GM21390 (cell line): ENCODE measurements at regions not wholly inside any gene's neighbourhood (a gene's known extent, or its start where the extent isn't known, plus 50 kb on each side); places are given as distances from the start of the nearest gene placed in this dataset.
"Not testable (repeated sequence)": the region's sequence is repeated elsewhere in the genome, so short reads cannot be mapped to it uniquely, and the experiment has no call there.

Source experiments
- ATAC-seq: cut with Tn5 transposase; IDR thresholded peaks from one replicate; pipeline ENCODE4 v1.9.1; 2021; ENCODE audit not compliant: unreplicated experiment

DNA sequence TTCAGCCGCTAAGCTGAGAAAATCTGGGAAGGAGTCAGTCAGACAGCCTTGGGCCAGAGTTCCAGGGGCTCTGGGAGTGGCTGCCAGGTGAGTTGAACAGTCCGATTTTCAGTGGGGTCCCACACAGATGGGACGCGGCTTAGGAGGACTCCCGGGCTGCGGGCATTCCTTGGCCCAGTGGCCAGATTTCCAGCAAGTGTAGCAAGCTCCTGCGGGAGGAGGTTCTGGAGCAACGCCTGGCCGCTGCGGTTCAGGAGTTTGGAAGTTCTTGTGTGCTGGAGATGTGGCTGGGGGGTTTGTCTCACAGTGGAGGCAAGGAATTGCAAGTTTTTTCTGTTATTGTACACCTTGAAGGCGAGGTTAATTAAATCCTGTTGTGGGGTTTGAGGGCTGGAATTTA, 1020.1 kb upstream of the MANEA start:
- not testable (repeated sequence) for ATAC-seq

DNA sequence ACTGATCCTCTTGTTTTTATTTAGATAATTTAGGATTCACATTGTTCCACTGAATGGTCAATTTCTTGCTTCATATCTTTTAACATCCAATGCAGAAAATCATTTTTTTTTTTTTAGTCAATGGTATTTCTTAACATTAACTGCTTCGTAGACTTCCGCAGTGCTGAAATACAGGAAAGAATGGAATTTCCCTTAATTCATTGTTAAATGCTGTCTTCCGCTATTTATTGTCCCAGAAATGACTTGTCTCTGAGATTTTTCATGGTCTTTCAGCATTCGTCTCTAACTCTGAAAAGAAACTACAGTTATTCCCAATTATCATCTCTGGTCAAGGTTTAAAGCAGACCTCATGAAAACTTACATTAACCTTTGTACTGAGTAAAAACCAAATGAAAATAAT, 1029.1 kb upstream of the MANEA start:
- no peak for ATAC-seq

DNA sequence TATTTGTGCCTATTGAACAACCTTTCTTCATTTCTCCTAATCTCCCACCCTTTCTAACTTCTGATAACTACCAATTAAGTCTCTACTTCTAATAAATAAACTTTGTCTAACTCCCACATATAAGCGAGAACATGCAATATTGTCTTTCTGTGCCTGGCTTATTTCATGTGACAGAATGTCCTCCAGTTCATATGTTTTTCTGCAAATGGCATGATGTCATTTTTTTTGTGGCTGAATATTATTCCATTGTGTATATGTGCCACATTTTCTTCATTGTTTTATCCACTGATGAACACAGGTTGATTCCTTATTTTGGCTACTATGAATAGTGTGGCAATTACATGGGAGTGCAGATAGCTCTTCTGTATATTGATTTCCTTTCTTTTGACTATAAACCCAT, 1041.5 kb upstream of the MANEA start:
- ATAC-seq, result no peak

DNA sequence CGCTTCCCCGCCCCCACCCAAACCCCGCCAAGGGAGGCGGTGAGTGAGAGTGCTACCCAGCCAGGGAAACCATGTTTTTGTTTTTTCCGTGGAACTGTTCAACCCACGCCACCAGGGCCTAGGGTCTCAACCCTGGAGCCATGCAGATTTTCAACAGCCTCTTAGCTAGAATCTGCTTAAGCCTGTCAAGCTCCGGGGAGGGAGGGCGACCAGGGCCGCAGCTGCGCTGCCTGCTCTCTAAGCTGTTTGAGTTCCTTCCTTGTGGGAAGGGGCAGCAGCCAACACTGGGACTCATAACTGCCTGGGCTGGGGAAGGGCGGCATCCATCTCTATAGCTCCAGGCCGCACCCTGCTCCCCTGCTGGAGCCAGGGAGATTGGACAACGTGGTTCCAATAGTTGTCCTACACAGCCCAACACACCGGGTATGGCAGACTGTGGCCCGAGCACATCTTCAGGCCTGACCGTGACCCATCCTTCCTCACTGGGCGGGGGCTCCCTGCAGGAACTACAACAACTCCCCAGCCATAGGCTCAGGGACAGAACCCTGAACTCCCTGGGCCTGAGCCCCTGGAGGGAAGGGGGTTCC, 1065.7 kb upstream of the MANEA start:
- no peak for ATAC-seq

DNA sequence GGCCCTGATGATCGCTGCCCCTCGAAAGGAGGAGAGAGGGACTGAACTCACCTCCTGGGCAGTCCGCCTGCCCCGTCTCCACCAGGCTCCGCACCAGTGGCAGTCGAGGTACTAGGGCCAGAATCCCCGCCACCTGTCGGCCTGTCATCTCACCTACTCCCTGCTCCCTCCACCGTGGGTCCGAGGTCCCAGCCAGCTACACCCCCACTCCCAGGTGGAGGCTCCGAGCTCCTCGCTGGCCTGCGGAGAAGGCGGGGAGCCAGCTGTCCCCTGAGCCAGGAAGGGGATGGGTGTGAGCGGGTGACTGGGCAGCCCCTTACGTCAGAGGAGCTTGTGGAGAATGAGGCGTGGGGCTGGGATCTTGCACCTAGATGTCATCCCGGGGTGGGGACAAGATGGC, 1066.5 kb upstream of the MANEA start:
- ATAC-seq, result no peak

DNA sequence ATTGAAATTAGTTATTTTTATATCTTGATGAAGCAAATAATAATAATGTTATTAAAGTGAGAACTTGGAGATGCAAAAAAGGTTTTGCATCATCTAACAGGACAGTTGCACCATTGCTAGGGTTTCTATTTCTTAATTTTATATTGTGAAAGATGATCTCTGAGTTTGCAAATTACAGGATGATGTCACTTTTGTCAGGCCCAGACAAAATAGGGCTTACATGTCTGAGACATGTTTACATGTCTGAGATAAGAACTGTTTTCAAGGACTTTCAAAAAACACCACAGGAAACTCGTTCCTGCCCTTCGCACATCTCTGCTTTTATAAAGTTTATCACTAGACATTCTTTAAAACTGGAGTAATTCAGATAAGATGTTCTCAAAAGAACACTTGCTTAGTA, 1075.8 kb upstream of the MANEA start:
- no peak for ATAC-seq

DNA sequence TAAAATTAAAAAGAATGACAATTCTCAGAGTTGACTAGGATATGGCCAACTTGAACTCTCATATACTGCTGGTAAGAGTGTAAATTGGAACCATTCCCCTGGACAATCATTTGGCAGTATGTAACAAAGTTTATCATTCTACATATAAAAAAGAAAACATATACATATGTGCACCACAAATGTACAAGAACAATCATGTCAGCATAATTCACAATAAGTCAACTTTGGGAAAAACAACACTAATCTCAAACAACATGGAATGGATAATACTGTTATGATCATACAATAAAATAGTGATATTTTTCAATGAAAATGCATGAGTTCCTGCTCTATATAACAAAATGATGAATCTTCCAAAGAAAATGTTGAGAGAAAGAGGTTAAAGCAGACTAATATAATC, 1078.7 kb upstream of the EPHA7 start:
- no peak for ATAC-seq

DNA sequence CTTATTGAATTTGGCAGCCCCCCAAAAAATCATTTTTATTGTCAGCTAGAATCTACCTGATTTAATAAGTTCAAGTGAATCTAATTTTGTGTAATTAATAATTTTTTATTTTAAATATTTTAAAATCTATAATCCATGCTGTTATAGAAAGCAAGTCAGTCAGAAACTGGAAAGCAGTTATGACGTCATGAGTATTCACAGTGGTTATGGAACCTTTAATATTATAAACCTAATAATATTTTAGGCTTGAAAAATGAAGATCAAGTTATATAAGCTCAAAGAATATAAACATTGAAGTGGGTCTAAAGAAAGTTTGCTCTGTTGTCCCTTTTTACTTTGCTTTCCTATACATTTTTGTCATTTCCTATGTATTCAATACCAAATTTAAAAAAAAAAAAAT, 1075.1 kb upstream of the EPHA7 start:
- no peak for ATAC-seq

DNA sequence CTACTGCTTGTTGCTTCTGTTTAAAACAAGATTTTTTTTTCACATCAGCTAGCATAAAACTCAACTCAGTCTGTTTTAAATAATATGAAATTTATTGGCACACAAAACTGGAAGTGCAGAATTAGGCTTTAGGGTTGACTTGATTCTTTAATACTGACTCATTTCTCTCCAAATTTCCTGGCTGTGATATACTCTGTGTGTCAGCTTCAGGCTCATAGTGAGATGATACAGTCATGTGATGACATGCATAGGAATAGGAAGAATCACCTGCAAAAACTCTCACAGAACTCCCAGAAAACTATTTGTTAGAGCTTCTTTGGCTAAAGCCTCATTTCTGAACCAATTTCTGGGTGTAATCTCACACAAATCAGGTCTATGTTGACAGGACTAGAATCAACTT, 1068.0 kb upstream of the EPHA7 start:
- no peak for ATAC-seq

DNA sequence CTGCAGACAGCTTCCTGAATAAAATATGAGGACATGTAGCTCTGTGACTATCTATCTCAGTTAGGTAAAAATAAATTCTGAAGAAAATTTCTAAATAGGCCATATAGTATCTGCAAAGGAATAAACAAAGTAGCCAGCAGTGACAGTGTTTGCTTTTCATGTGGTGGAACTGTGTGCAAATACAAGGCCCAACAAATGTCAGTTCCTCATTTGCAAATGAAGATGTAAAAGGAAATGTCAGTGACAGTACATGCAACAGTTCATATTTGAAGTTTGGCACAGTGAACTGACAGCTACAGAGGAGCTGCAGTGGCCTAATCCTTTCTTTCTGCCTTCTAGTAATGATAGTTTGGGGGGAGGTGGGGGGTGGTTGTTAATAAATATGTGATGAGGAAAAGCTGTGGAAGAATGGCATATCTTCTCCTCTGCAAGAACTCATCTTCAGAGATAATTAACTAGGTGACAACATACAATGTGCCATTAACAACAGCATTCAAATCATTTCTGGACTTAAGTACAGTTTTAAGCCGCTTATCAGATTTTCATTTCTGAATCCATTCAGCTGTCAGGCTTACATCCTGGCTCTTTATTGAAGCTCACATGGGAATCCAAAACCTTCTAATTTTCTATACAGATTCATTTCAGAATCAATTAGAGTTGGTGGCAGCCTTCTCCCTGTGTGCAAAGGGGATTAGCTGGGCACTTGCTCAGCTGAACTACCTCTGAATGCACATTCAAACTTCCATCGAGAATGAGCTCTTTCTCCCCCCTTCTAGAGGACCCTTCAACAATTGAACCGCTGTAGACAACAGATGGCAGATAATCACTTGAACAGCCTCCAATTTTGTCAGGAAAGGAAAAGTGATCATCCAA, 1059.0 kb upstream of the EPHA7 start:
- ATAC-seq, result no peak

DNA sequence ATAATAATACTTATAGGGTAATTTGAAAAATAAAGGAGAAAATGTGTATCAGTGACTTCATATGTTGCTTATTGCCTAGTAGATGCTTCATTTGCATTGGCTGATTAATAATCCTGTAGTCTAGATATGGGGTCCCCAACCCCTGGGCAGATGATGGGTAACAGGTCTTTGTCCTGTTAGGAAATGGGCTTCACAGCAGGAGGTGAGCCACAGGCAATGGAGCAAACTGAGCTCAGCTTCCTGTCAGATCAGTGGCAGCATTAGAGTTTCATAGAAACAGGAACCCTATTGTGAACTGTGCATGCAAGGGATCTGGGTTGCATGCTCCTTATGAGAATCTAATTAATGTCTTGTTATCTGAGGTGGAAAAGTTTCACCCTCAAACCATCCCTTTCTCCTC, 1049.5 kb upstream of the EPHA7 start:
- no peak for ATAC-seq

DNA sequence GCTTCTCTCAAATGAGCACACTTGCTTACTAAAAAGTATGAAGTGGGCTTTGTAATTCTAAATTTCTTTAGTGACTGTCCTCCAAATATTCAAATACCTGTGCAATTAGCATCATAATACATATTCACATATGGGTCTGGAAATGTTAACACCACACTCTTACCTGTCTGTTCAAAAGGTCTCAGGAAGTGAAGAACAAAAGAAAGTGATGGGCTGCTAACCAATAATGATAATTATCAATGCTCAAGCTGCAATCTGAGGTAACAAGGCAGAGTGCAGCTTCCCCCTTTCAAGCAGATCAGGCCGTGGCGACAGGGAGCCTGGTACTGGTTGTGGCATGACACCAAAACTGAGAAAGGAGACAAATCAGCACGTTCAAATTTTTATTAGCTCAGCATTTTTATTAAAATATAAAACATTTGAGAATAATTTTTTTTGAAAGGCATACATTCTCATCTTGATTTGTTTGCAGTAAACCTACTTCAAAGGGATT, 1044.7 kb upstream of the EPHA7 start:
- ATAC-seq, result no peak

DNA sequence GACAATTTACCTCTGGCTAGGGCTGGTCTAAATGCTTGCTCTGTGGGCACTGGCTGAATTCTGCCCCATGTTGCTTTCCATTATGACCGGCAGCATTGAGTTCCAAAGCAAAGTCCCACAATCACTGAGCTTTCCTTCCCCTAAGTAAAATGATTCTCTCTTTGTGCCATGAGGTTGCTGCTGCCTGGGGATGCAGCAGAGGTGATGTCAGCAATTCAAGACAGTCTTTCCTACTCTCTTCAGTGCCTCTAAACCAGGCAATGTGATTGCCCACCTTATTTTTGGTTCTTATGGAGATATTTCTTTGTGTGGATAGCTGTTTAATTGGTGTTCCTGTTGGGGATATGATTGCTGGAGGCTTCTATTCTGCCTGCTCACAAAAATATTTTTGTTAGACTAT, 1043.9 kb upstream of the EPHA7 start:
- no peak for ATAC-seq

DNA sequence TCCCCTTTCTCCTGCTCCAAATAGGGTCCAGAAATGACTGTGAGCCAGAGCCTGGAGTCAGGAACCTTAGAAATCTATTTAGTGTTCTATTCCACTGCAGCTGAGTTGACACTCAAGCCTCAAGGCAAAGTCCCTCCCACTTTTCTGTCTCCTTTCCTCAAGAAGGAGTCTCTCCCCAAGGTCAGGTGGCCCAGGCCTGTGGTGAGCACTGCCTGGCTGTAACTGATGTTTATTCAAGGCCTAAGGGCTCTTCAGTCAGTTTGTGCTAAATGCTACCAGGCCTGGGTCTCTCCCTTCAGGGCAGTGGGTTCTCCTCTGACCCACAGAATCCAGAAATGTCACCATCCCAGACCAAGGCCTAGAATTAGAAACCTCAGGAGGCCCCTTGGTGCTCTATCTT, 1042.9 kb upstream of the EPHA7 start:
- no peak for ATAC-seq

DNA sequence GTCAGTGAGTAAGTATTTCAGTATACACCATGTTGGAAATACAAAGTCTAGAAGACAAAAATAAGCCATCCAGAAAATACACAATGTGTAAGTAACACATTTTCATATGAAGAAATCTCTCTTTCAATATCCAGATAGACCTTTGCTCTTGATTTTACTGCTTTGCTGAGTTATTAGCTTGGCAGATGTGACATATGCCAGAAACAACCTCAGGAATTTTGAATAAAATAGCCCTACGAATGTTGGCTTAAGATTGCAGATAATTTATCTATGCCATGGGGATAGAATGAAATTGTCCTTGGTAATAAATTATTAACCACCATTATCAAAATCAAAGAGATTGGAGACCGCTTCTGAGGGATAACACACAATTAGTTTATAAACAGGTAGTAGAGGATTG, 1036.9 kb upstream of the EPHA7 start:
- ATAC-seq, result no peak

DNA sequence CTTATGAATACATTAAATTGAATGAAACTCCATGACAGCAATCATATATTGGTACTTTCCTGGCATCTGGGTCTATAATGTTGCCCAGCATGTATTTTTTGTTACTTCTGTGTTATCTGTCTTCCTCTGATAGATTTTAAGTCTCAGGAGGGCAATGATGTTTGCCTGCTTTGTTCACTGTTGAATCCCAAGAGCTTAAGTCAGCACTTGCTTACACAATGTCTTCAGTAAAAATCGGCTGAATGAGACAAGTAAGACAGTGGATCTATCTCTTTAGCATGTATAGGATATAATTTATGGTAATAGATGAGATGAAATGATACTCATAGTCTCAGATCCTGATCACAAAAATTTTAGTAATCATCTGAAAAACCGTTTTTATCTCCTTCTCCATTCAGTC, 1034.9 kb upstream of the EPHA7 start:
- ATAC-seq, result no peak

DNA sequence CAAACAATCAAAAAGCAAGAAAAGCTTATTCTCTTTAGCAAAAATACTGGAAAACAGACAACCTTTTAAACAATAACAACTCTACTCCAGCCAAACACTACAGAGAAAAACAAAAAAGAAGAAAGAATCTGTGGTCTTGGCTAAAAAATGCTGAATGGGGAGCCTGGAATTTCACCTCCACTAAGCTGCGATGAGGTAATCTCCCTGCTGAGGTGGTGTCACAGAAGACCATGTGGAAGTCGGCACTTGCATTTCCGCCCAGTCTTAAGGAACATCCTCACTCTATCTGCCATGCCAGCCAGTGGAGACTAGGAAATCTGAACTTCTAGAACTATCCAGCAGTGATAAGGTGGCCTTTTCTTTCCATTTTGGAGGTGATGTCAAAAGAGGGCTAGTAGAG, 1026.8 kb upstream of the EPHA7 start:
- no peak for ATAC-seq

DNA sequence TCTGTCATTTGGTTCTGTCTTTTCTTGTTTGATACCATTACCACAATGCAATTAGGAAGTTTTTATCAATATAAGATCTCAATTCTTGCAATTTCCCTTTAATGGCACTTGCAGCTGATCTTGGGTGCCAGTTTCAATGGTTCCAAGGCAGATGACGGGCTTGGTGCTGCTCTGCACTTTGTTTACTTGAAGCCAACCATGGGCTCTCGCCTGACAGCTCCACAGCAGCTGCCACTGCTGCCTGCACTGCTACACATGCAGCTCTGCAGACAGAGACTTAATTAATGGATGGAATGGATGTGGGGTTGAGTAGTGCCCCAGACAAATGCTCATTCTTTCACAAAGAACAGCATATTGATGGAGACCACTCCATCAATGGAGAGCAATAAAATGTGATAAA, 1024.3 kb upstream of the EPHA7 start:
- no peak for ATAC-seq

DNA sequence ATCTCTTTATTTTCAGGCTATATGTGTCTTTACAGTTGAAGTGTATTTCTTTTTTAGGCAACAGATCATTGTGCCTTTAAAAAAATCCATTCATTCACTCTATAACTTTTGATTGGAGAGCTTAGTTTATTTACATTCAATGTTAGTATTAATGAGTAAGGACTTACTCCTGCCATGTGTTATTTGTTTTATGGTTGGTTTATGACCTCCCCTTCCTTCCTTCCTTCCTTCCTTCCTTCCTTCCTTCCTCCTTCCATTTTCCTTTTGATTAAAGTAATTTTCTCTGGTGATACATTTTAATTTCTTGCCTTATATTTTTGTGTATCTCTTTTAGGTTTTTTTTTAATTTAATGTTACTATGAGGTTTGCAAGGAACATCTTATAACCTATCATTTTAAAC, 1005.3 kb upstream of the EPHA7 start:
- no peak for ATAC-seq

DNA sequence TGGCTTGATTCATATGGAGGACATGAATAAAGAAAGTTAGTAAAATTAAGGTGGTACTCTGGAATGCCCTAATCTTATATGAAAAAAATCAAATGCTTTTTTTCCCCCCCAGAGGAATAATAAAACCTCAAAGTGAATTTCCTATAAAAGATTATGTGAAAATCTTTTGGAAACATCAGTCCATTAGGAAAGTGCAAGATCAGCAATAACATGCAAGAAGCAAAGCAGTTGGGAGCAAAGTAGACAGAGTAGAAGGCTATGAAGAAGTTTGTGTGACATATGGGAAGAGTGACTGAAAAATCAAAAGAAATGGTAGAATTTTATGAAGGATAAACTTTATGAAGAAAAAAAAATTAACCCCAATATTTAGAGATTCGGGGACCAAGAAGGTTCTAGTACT, 998.0 kb upstream of the EPHA7 start:
- ATAC-seq, result no peak

DNA sequence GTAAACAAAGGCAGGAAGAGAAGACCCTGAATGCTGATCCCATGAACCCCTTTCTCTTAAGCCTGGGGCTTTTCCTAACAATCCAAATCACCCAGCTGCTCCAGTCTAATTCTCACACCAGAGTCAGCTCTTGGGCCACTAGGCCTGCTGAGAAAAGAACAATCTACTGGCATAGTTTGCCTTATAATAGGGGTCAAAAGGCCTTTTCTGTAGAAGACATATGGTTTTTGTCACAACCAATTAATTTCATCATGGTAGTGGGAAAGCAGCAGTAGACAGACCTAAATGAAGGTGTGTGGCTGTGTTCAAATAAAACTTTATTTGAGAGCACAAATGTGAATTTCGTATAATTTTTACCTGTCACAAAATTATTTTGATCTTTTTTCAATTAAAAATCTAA, 994.7 kb upstream of the EPHA7 start:
- ATAC-seq, result no peak

DNA sequence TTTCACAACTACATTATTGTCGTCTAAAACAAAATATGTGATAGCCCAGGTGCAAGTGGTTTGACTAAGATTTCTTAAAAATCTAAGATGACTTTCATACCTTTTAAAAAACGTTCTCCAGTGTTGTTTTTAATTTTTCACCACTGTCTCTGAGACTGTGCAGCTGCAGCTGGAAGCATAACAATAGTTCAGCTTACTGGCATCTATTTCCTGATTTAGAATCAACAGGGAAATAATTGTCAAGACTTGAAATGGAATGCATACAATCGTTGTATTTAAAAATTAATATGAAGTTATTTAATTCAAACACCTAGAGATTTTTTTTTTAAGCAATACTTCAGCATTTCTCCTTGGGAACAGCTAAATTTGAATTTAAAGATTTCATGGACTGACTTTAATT, 982.0 kb upstream of the EPHA7 start:
- ATAC-seq, result no peak

DNA sequence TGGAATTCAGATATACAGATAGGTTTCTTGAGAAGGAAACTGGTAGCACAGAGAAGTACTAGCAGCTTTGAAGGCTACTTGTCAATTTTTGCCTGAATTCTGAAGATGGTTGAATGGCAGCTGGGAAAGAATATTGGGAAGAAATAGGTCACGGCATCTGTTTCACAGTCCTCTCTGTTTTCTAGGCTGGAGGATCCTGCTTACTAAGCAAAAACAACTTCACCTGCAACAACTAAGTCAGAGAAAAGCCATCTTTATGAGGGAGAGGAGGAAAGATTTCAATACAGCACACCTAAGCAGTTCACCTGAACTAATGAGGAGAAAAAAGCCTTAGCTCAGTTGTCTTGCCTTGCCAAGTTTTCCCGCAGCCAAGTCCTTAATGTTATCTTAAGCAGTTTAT, 975.5 kb upstream of the EPHA7 start:
- ATAC-seq, result no peak
